Stomach (tissue), 8 donors: ENCODE measurements at regions not wholly inside any gene's neighbourhood (a gene's known extent, or its start where the extent isn't known, plus 50 kb on each side); places are given as distances from the start of the nearest gene placed in this dataset.

Experiments used
- DNase-seq, 2 donors: peaks; one replicate each; pipeline versions ENCODE4 v3.0.0 to v3.0.0-alpha.2; 2013 to 2019
- H3K27ac ChIP-seq, 5 donors: fragments of 200-600 bp in 4 of 5; sonication (generic) in 4 of 5; one replicate each; pipeline ENCODE4 v1.5.1; 2013 to 2019; ENCODE audit warnings: mild to moderate bottlenecking in 1 of 5, moderate library complexity in 1 of 5
- H3K27me3 ChIP-seq, 3 donors: fragments of 200-600 bp; sonication (generic); one replicate each; pipeline ENCODE4 v1.5.1; 2017 to 2019; ENCODE audit warnings: mixed run types in 1 of 3
- H3K36me3 ChIP-seq, 4 donors: fragments of 200-600 bp; sonication (generic); 1 replicate in 3 of 4; 2 replicates in 1 of 4; pipeline ENCODE4 v1.5.1; 2016 to 2019
- H3K4me1 ChIP-seq, 4 donors: fragments of 200-600 bp; sonication (generic); one replicate each; pipeline ENCODE4 v1.5.1; 2016 to 2019
- H3K4me3 ChIP-seq, 4 donors: fragments of 200-600 bp; sonication (generic) in 3 of 4; one replicate each; pipeline ENCODE4 v1.5.1; 2016 to 2019; ENCODE audit warnings: mild to moderate bottlenecking in 1 of 4
- H3K9me3 ChIP-seq, 4 donors: fragments of 200-600 bp; sonication (generic); one replicate each; pipeline ENCODE4 v1.5.1; 2016 to 2019
- CTCF ChIP-seq, 7 experiments: fragments of 450-650 bp in 4 of 7; fragments of 200-600 bp in 3 of 7; sonication (generic) in 3 of 7; IDR thresholded peaks; one replicate each; pipeline ENCODE4 v1.5.1; 2016 to 2019; ENCODE audit warnings: antibody characterized with exemption in 7 of 7, control low read depth in 2 of 7, mild to moderate bottlenecking in 1 of 7
- EP300 ChIP-seq: sonication (generic); formaldehyde crosslinking; IDR thresholded peaks from one replicate; pipeline ENCODE4 v1.6.1; 2017; ENCODE audit warnings: antibody characterized with exemption
- POLR2A ChIP-seq, 4 donors: fragments of 450-650 bp; IDR thresholded peaks; one replicate each; pipeline ENCODE4 v1.6.1; 2016; ENCODE audit warnings: antibody characterized with exemption in 4 of 4, control low read depth in 2 of 4, mild to moderate bottlenecking in 1 of 4, moderate library complexity in 1 of 4
- POLR2AphosphoS5 ChIP-seq, 3 donors: sonication (generic); formaldehyde crosslinking; IDR thresholded peaks; one replicate each; pipeline ENCODE4 v1.6.1; 2016; ENCODE audit warnings: antibody characterized with exemption in 3 of 3
- WGBS, 5 donors: extraction: QIAGEN DNeasy Blood & Tissue Kit in 3 of 5; methylation state at CpG; one replicate each; pipeline versions ENCODE4 v1.1.5 to v1.1.7; 2013 to 2018; 5-methylcytosine and 5-hydroxymethylcytosine counted together
- intact Hi-C: fragments of 100-400 bp; cut with DNase I; formaldehyde crosslinking; loops from one replicate; pipeline ENCODE4 v1.15.1; 2023; ENCODE audit warnings: low total_unique reads
- donor health status: healthy with polysubstance abuse.
- donor health status: Bipolar disorder and iron deficiency.
- donor health status: healthy.

DNA sequence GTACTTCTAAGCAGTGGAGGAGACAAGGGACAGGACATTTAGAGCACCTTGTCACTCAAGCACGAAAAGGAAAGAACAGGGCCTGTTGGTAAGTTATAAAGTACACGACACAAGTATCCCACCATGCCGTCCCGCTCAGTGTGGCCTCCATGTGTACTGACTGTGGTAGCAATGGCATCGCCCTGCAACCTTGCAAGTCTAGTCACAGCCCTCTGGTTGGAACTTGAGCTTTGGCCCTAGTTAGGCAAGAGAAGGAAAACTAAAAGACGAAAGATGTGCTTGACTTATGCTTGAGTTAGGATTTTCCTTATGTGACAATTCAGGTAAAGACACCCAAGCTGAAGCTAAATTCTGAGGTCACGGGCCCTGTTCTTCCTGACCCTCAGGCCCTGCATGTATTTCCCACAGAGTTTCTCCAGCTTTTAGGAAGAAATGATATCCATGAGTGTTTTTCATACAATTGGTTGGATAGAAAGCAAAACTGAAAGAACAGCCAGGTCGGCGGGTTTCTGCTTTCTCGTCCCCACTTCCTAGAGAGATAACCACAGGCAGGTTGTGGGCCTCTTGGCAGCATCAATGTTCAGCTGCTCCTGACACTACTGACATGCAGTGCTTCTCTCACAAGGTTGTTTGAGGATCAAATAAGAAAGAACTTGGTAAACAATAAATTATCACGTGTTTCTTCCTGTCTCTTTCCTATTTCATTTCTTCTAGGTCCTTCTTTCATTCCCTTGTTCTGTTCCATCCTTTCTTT is 216.2 kb downstream of the IRS2 start:
- Histone ChIP-seq H3K27ac (peak overlapping the region in 1 of 5 donors; percentile 7), H3K36me3 (no peaks in the 10 kb centered on the region), H3K4me1 (peaks cover 0 to 11% (median 0%) of the 10 kb centered on the region in 4 donors), H3K4me3 (no peak overlapping the region), H3K27me3 (no peaks in the 10 kb centered on the region), H3K9me3 (no peaks in the 10 kb centered on the region)
- 71 to 76% (median 72%) methylated on average over 9 to 11 of the region's 11 CpGs for WGBS, 5 donors
- intact Hi-C loops: no loop called here
- TF ChIP-seq POLR2A (IDR thresholded peaks at IDR 0.05) (no peak), POLR2AphosphoS5 (IDR thresholded peaks at IDR 0.05) (no peak), EP300 (no peak), CTCF (IDR thresholded peaks at IDR 0.05) (no peak)
- DNase-seq: peak; percentile 44 to 57

DNA sequence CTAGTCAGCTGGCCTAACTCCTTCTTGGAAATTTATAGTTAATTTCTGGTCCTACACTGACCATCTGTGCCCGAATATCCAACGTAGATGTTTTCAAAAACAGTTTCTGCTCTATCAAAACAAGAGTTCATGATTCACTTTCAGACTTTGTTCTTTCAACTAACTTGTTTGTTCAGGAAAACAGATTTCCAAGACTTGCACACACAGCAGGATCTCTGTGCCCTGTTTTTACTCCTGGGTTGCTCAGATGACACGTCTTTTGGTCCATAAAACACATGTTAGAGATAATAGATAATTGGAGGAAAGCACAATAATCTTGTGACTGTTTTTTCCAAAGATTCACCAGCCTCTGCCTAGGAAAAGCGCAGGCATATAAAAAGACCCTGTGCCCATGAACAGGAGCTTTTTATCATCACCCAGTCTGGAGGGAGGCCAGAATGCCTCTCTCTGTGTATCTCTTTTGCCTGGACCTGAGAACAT is 218.0 kb downstream of the IRS2 start:
- DNase-seq: no peak
- Histone ChIP-seq H3K9me3 (no peaks in the 10 kb centered on the region), H3K4me3 (no peak overlapping the region), H3K36me3 (no peaks in the 10 kb centered on the region), H3K27me3 (no peaks in the 10 kb centered on the region), H3K4me1 (peaks cover 0 to 11% (median 0%) of the 10 kb centered on the region in 4 donors), H3K27ac (no peak overlapping the region)
- intact Hi-C loops: no loop called here
- WGBS, 5 donors: 43 to 56% (median 49%) methylated on average over 4 of the region's 4 CpGs
- TF ChIP-seq CTCF (IDR thresholded peaks at IDR 0.05) (no peak), POLR2AphosphoS5 (IDR thresholded peaks at IDR 0.05) (no peak), POLR2A (IDR thresholded peaks at IDR 0.05) (no peak), EP300 (no peak)

- DNase-seq: no peak
- no peaks in the 10 kb centered on the region for H3K27me3 ChIP-seq
- H3K36me3 ChIP-seq: no peaks in the 10 kb centered on the region
- H3K4me3 ChIP-seq: no peak overlapping the region
- no peaks in the 10 kb centered on the region for H3K9me3 ChIP-seq
- peaks cover 0 to 11% (median 0%) of the 10 kb centered on the region in 4 donors for H3K4me1 ChIP-seq
- H3K27ac ChIP-seq: no peak overlapping the region
- TF ChIP-seq CTCF (IDR thresholded peaks at IDR 0.05) (no peak), EP300 (no peak), POLR2A (IDR thresholded peaks at IDR 0.05) (no peak), POLR2AphosphoS5 (IDR thresholded peaks at IDR 0.05) (no peak)
- intact Hi-C loops: no loop called here
- 60 to 83% (median 78%) methylated on average over 2 of the region's 2 CpGs for WGBS, 5 donors
Measured at GRCh38 chr13:109567315-109567714, 219.1 kb downstream of the IRS2 start.

DNA sequence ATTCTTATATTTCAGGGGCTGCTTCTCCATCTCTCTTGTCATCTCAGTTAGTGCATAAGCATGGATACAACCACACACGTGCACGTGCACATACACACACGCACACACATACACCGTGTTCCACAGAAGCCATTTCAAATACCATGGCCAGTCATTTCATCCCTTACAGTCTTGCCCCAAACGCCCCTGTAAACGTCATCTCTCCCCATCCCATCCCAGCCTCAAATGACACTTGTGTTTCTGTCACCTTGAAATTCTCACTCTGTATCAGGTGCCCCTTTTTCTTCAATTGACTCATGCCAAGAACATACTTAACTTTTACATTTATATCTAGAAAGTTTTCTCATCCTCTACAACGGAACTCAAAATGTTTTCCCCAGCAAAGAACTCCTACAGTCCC is 220.5 kb downstream of the IRS2 start:
- DNase-seq: no peak
- WGBS, 5 donors: 91 to 93% (median 93%) methylated on average over 7 of the region's 7 CpGs
- no peak for TF ChIP-seq EP300
- no peak for TF ChIP-seq POLR2AphosphoS5 (IDR thresholded peaks at IDR 0.05)
- no peak for TF ChIP-seq CTCF (IDR thresholded peaks at IDR 0.05)
- TF ChIP-seq POLR2A (IDR thresholded peaks at IDR 0.05): no peak
- Histone ChIP-seq H3K27ac (no peak overlapping the region), H3K4me1 (peaks cover 0 to 11% (median 0%) of the 10 kb centered on the region in 4 donors), H3K4me3 (no peak overlapping the region), H3K27me3 (no peaks in the 10 kb centered on the region), H3K36me3 (no peaks in the 10 kb centered on the region), H3K9me3 (no peaks in the 10 kb centered on the region)
- intact Hi-C loops: no loop called here
